Embryonic facial prominence (tissue), 1 donor: ENCODE measurements at regions not wholly inside any gene's neighbourhood (a gene's known extent, or its start where the extent isn't known, plus 50 kb on each side); places are given as distances from the start of the nearest gene placed in this dataset.
A peak's percentile ranks its signal among the peaks of the same experiment; 100 is the strongest.

Experiments
- DNase-seq: peaks from one replicate; pipeline ENCODE4 v3.0.0-alpha.2; 2016; ENCODE audit errors: extremely low spot score

- no peak for DNase-seq
Measured at GRCh38 chr17:34825884-34826283, 135.4 kb downstream of the CCT6B start.

- no peak for DNase-seq
Measured at GRCh38 chr17:34825102-34825501, 136.2 kb downstream of the CCT6B start.

GRCh38 chr17:34823023-34823422, 138.2 kb downstream of the CCT6B start:
- no peak for DNase-seq

- no peak for DNase-seq
Measured at GRCh38 chr17:34822007-34822739, 139.1 kb downstream of the CCT6B start.

- DNase-seq: no peak
Measured at GRCh38 chr17:34820922-34821321, 140.3 kb downstream of the CCT6B start.

- DNase-seq: no peak
Measured at GRCh38 chr17:34820248-34820801, 140.9 kb downstream of the CCT6B start.

GRCh38 chr17:34817252-34818035, 143.8 kb downstream of the CCT6B start:
- DNase-seq: no peak

- DNase-seq: no peak
Measured at GRCh38 chr17:34816848-34817247, 144.4 kb downstream of the CCT6B start.

- DNase-seq: no peak
Measured at GRCh38 chr17:34813290-34813689, 148.0 kb downstream of the CCT6B start.

- DNase-seq: no peak
Measured at GRCh38 chr17:34811561-34811960, 149.7 kb downstream of the CCT6B start.

GRCh38 chr17:34800661-34801060, 160.6 kb downstream of the CCT6B start:
- no peak for DNase-seq

- DNase-seq: no peak
Measured at GRCh38 chr17:34799751-34800150, 161.5 kb downstream of the CCT6B start.

- no peak for DNase-seq
Measured at GRCh38 chr17:34798581-34798980, 162.7 kb downstream of the CCT6B start.

- peak; percentile 18 for DNase-seq
Measured at GRCh38 chr17:34797720-34798119, 163.5 kb downstream of the CCT6B start.

- no peak for DNase-seq
Measured at GRCh38 chr17:34793231-34793908, 167.9 kb downstream of the CCT6B start.

GRCh38 chr17:34788696-34789095, 172.6 kb downstream of the CCT6B start:
- DNase-seq: no peak

GRCh38 chr17:34784526-34784925, 176.7 kb downstream of the CCT6B start:
- DNase-seq: no peak

- no peak for DNase-seq
Measured at GRCh38 chr17:34782271-34782670, 179.0 kb downstream of the CCT6B start.

- no peak for DNase-seq
Measured at GRCh38 chr17:34781571-34782108, 179.6 kb downstream of the CCT6B start.

- no peak for DNase-seq
Measured at GRCh38 chr17:34781071-34781470, 180.2 kb downstream of the CCT6B start.

- DNase-seq: no peak
Measured at GRCh38 chr17:34780438-34780837, 180.8 kb downstream of the CCT6B start.
